ENCODE measurements at regions not wholly inside any gene's neighbourhood (a gene's known extent, or its start where the extent isn't known, plus 50 kb on each side); places are given as distances from the start of the nearest gene placed in this dataset.

GRCh38 chr2:228796386-228796785 is 474.7 kb downstream of the PID1 start:
- CTCF ChIA-PET (ENCODE audit: low intra/inter-chr PET ratio, low total read pairs), result no interaction called here
- Histone ChIP-seq H3K4me2 (ENCODE audit: low read depth, low read length) (no peak overlapping the region), H2AFZ (ENCODE audit: low read length) (no peak overlapping the region), H3K9ac (ENCODE audit: insufficient read depth, low read depth, low read length) (no peak overlapping the region), H3K79me2 (ENCODE audit: insufficient read depth, low read length) (no peaks in the 10 kb centered on the region), H3K27me3 (ENCODE audit: control insufficient read depth in 1 of 2, insufficient read depth in 2 of 2, low read length in 2 of 2) (no peaks in the 10 kb centered on the region), H3K9me3 (ENCODE audit: low read length) (peaks cover 92% of the 10 kb centered on the region), H3K4me3 (replicated peaks in 1 of 3; ENCODE audit: insufficient read depth in 1 of 3, low read depth in 2 of 3, low read length in 3 of 3) (no peak overlapping the region), H4K20me1 (ENCODE audit: insufficient read depth, low read length) (no peaks in the 10 kb centered on the region), H3K36me3 (replicated peaks in 1 of 2; ENCODE audit: control insufficient read depth in 1 of 2, insufficient read depth in 2 of 2, low read length in 2 of 2) (no peaks in the 10 kb centered on the region), H3K27ac (ENCODE audit: extremely low read length, insufficient read depth, low read length) (no peak overlapping the region), H3K4me1 (ENCODE audit: insufficient read depth, low read length) (no peaks in the 10 kb centered on the region)
- in situ Hi-C loops (cut with HindIII; ENCODE audit: extremely low pct_ligation_motif_present, low pct_unique_long_range_greater_than_20kb), result no loop called here
- no TSS peak for BruUV-seq (replicated peaks)
- ATAC-seq, result no peak
- 23% methylated on average over 2 of the region's 2 CpGs for WGBS (ENCODE audit: low lambda C conversion rate)
- FAIRE-seq, result no peak
- no peak for DNase-seq (ENCODE audit: low spot score)
- intact Hi-C loops (cut with micrococcal nuclease; ENCODE audit: unreplicated experiment), result no loop called here
- POLR2A ChIA-PET, result no interaction called here
- TF ChIP-seq ZNF280B (CRISPR knock-in tag; IDR thresholded peaks at IDR 0.05; ENCODE audit: borderline replicate concordance), result no peak
- TF ChIP-seq SIX1 (CRISPR knock-in tag; IDR thresholded peaks at IDR 0.05; ENCODE audit: borderline replicate concordance), result no peak
- TF ChIP-seq THAP8 (CRISPR knock-in tag; IDR thresholded peaks at IDR 0.05; ENCODE audit: borderline replicate concordance), result no peak
- no peak for TF ChIP-seq KLF9 (CRISPR knock-in tag; IDR thresholded peaks at IDR 0.05; ENCODE audit: low read depth)
- no peak for TF ChIP-seq FIP1L1 (IDR thresholded peaks at IDR 0.05; ENCODE audit: borderline replicate concordance, insufficient read depth, low read depth, low read length)

- H3K4me2 ChIP-seq (ENCODE audit: low read depth, low read length), result no peak overlapping the region
- POLR2A ChIA-PET, result no interaction called here
- H3K27me3 ChIP-seq (ENCODE audit: control insufficient read depth in 1 of 2, insufficient read depth in 2 of 2, low read length in 2 of 2), result no peaks in the 10 kb centered on the region
- no TSS peak for BruUV-seq (replicated peaks)
- no peak overlapping the region for H3K9ac ChIP-seq (ENCODE audit: insufficient read depth, low read depth, low read length)
- in situ Hi-C loops (cut with HindIII; ENCODE audit: extremely low pct_ligation_motif_present, low pct_unique_long_range_greater_than_20kb), result no loop called here
- no peaks in the 10 kb centered on the region for H3K79me2 ChIP-seq (ENCODE audit: insufficient read depth, low read length)
- no peaks in the 10 kb centered on the region for H4K20me1 ChIP-seq (ENCODE audit: insufficient read depth, low read length)
- no peaks in the 10 kb centered on the region for H3K4me1 ChIP-seq (ENCODE audit: insufficient read depth, low read length)
- WGBS (ENCODE audit: low lambda C conversion rate), result 0% methylated on average over 2 of the region's 2 CpGs
- CTCF ChIA-PET (ENCODE audit: low intra/inter-chr PET ratio, low total read pairs), result no interaction called here
- no peak for TF ChIP-seq CENPBD1 (CRISPR knock-in tag; IDR thresholded peaks at IDR 0.05; ENCODE audit: borderline replicate concordance, low read depth)
- no peak for TF ChIP-seq KDM3A (CRISPR knock-in tag; IDR thresholded peaks at IDR 0.05; ENCODE audit: low read depth)
- no peak overlapping the region for H2AFZ ChIP-seq (ENCODE audit: low read length)
- DNase-seq (ENCODE audit: low spot score), result no peak
- intact Hi-C loops (cut with micrococcal nuclease; ENCODE audit: unreplicated experiment), result no loop called here
- H3K27ac ChIP-seq (ENCODE audit: extremely low read length, insufficient read depth, low read length), result no peak overlapping the region
- H3K9me3 ChIP-seq (ENCODE audit: low read length), result peaks cover 92% of the 10 kb centered on the region
- no peak for ATAC-seq
- no peak for FAIRE-seq
- H3K4me3 ChIP-seq (replicated peaks in 1 of 3; ENCODE audit: insufficient read depth in 1 of 3, low read depth in 2 of 3, low read length in 3 of 3), result no peak overlapping the region
- no peaks in the 10 kb centered on the region for H3K36me3 ChIP-seq (replicated peaks in 1 of 2; ENCODE audit: control insufficient read depth in 1 of 2, insufficient read depth in 2 of 2, low read length in 2 of 2)
Observed at GRCh38 chr2:228793116-228793515, 478.0 kb downstream of the PID1 start.

All from HepG2 (cell line).